G401.6 (cell line): ENCODE measurements at regions not wholly inside any gene's neighbourhood (a gene's known extent, or its start where the extent isn't known, plus 50 kb on each side); places are given as distances from the start of the nearest gene placed in this dataset.
A peak's percentile ranks its signal among the peaks of the same experiment; 100 is the strongest.
"Not testable (repeated sequence)": the region's sequence is repeated elsewhere in the genome, so short reads cannot be mapped to it uniquely, and the experiment has no call there.

ENCODE experiments used
- FAIRE-seq: peaks from 2 replicates; lab custom pipeline; 2012; peaks lifted over from hg19 to GRCh38; lab: Jason Lieb, UNC

- peak; percentile 34 for FAIRE-seq
These were observed 120.6 kb downstream of the TMEM167A start for GRCh38 chr5:82956600-82956999.

- no peak for FAIRE-seq
These were observed 124.9 kb downstream of the TMEM167A start for GRCh38 chr5:82952326-82952725.

GRCh38 chr5:82944267-82944666, 132.9 kb downstream of the TMEM167A start:
- FAIRE-seq: not testable (repeated sequence)

GRCh38 chr5:82942083-82942881, 134.9 kb downstream of the TMEM167A start:
- FAIRE-seq: peak; percentile 92

GRCh38 chr5:82938901-82939725, 138.1 kb downstream of the TMEM167A start:
- FAIRE-seq: no peak

GRCh38 chr5:82932473-82933220, 144.5 kb downstream of the TMEM167A start:
- not testable (repeated sequence) for FAIRE-seq

GRCh38 chr5:82931110-82931509, 146.1 kb downstream of the TMEM167A start:
- FAIRE-seq: no peak

GRCh38 chr5:82925061-82925411, 152.2 kb downstream of the TMEM167A start:
- FAIRE-seq: no peak

- no peak for FAIRE-seq
These were observed 152.8 kb downstream of the TMEM167A start for GRCh38 chr5:82924226-82925060.

- no peak for FAIRE-seq
These were observed 155.0 kb downstream of the TMEM167A start for GRCh38 chr5:82922086-82922734.

GRCh38 chr5:82918311-82919031, 158.7 kb downstream of the TMEM167A start:
- FAIRE-seq: no peak

- no peak for FAIRE-seq
These were observed 159.6 kb downstream of the TMEM167A start for GRCh38 chr5:82917584-82917983.

GRCh38 chr5:82913971-82914370, 163.2 kb downstream of the TMEM167A start:
- peak; percentile 55 for FAIRE-seq

GRCh38 chr5:82912462-82912861, 164.7 kb downstream of the TMEM167A start:
- FAIRE-seq: no peak

GRCh38 chr5:82911910-82912309, 165.3 kb downstream of the TMEM167A start:
- FAIRE-seq: no peak

- FAIRE-seq: no peak
These were observed 166.3 kb downstream of the TMEM167A start for GRCh38 chr5:82910905-82911304.

- FAIRE-seq: no peak
These were observed 166.7 kb downstream of the TMEM167A start for GRCh38 chr5:82910491-82910890.

- no peak for FAIRE-seq
These were observed 167.4 kb downstream of the TMEM167A start for GRCh38 chr5:82909771-82910170.

GRCh38 chr5:82905986-82906385, 171.2 kb downstream of the TMEM167A start:
- no peak for FAIRE-seq

- FAIRE-seq: peak; percentile 89
These were observed 175.8 kb downstream of the TMEM167A start for GRCh38 chr5:82901281-82901888.
